ENCODE measurements at regions not wholly inside any gene's neighbourhood (a gene's known extent, or its start where the extent isn't known, plus 50 kb on each side); places are given as distances from the start of the nearest gene placed in this dataset.

- DNase-seq, result no peak
- no peak for ATAC-seq (ENCODE audit: low read depth in 2 of 2)
- Mint-ChIP-seq H3K9me3 (peaks cover 0 to 20% (median 10%) of the 10 kb centered on the region in 7 donors), H3K36me3 (peaks cover 0 to 8% of the 10 kb centered on the region in 2 donors), H3K27ac (no peak overlapping the region), H3K4me3 (peak overlapping the region in 1 of 8 donors; percentile 54), H3K27me3 (peaks cover 0 to 11% (median 4%) of the 10 kb centered on the region in 3 donors), H3K4me1 (no peaks in the 10 kb centered on the region)
Measured at GRCh38 chr10:29099001-29099400, 189.9 kb upstream of the LYZL1 start.

GRCh38 chr10:29099415-29099814, 189.5 kb upstream of the LYZL1 start:
- H3K4me1 Mint-ChIP-seq, result no peaks in the 10 kb centered on the region
- ATAC-seq (ENCODE audit: low read depth in 2 of 2), result no peak
- H3K27me3 Mint-ChIP-seq, result peaks cover 0 to 11% (median 4%) of the 10 kb centered on the region in 3 donors
- no peak for DNase-seq
- peaks cover 0 to 19% (median 10%) of the 10 kb centered on the region in 7 donors for H3K9me3 Mint-ChIP-seq
- H3K4me3 Mint-ChIP-seq, result no peak overlapping the region
- H3K36me3 Mint-ChIP-seq, result peaks cover 0 to 8% of the 10 kb centered on the region in 2 donors
- H3K27ac Mint-ChIP-seq, result no peak overlapping the region

- H3K4me1 Mint-ChIP-seq, result no peaks in the 10 kb centered on the region
- no peak for DNase-seq
- no peak overlapping the region for H3K27ac Mint-ChIP-seq
- no peak overlapping the region for H3K4me3 Mint-ChIP-seq
- peaks cover 0 to 11% (median 4%) of the 10 kb centered on the region in 3 donors for H3K27me3 Mint-ChIP-seq
- ATAC-seq (ENCODE audit: low read depth in 2 of 2), result no peak
- peaks cover 0 to 8% of the 10 kb centered on the region in 2 donors for H3K36me3 Mint-ChIP-seq
- H3K9me3 Mint-ChIP-seq, result peaks cover 0 to 19% (median 10%) of the 10 kb centered on the region in 7 donors
Measured at GRCh38 chr10:29100505-29100904, 188.4 kb upstream of the LYZL1 start.

- Mint-ChIP-seq H3K4me1 (no peaks in the 10 kb centered on the region), H3K27me3 (peaks cover 0 to 11% (median 4%) of the 10 kb centered on the region in 3 donors), H3K27ac (no peak overlapping the region), H3K4me3 (no peak overlapping the region), H3K36me3 (peaks cover 0 to 8% of the 10 kb centered on the region in 2 donors), H3K9me3 (peaks cover 0 to 17% (median 10%) of the 10 kb centered on the region in 7 donors)
- ATAC-seq (ENCODE audit: low read depth in 2 of 2) (no peak), DNase-seq (no peak)
Measured at GRCh38 chr10:29102233-29102632, 186.6 kb upstream of the LYZL1 start.

GRCh38 chr10:29102636-29103035, 186.2 kb upstream of the LYZL1 start:
- H3K9me3 Mint-ChIP-seq, result peaks cover 0 to 17% (median 10%) of the 10 kb centered on the region in 7 donors
- no peak overlapping the region for H3K27ac Mint-ChIP-seq
- no peaks in the 10 kb centered on the region for H3K4me1 Mint-ChIP-seq
- H3K4me3 Mint-ChIP-seq, result no peak overlapping the region
- DNase-seq (no peak), ATAC-seq (ENCODE audit: low read depth in 2 of 2) (no peak)
- peaks cover 0 to 11% (median 4%) of the 10 kb centered on the region in 3 donors for H3K27me3 Mint-ChIP-seq
- H3K36me3 Mint-ChIP-seq, result peaks cover 0 to 8% of the 10 kb centered on the region in 2 donors

- Mint-ChIP-seq H3K27me3 (peaks cover 0 to 11% (median 8%) of the 10 kb centered on the region in 3 donors), H3K4me1 (no peaks in the 10 kb centered on the region), H3K4me3 (no peak overlapping the region), H3K9me3 (peaks cover 0 to 15% (median 4%) of the 10 kb centered on the region in 7 donors), H3K36me3 (peaks cover 0 to 8% of the 10 kb centered on the region in 2 donors), H3K27ac (no peak overlapping the region)
- no peak for ATAC-seq (ENCODE audit: low read depth in 2 of 2)
- no peak for DNase-seq
Measured at GRCh38 chr10:29104661-29105399, 184.0 kb upstream of the LYZL1 start.

GRCh38 chr10:29105516-29106215, 183.2 kb upstream of the LYZL1 start:
- no peaks in the 10 kb centered on the region for H3K4me1 Mint-ChIP-seq
- no peak for ATAC-seq (ENCODE audit: low read depth in 2 of 2)
- H3K27ac Mint-ChIP-seq, result no peak overlapping the region
- no peak overlapping the region for H3K4me3 Mint-ChIP-seq
- DNase-seq, result no peak
- peaks cover 0 to 15% (median 4%) of the 10 kb centered on the region in 7 donors for H3K9me3 Mint-ChIP-seq
- H3K36me3 Mint-ChIP-seq, result peaks cover 0 to 8% of the 10 kb centered on the region in 2 donors
- H3K27me3 Mint-ChIP-seq, result peaks cover 0 to 11% (median 8%) of the 10 kb centered on the region in 3 donors

- H3K4me1 Mint-ChIP-seq, result no peaks in the 10 kb centered on the region
- no peak overlapping the region for H3K4me3 Mint-ChIP-seq
- peaks cover 0 to 11% (median 4%) of the 10 kb centered on the region in 3 donors for H3K27me3 Mint-ChIP-seq
- H3K27ac Mint-ChIP-seq, result no peak overlapping the region
- ATAC-seq (ENCODE audit: low read depth in 2 of 2) (no peak), DNase-seq (no peak)
- H3K9me3 Mint-ChIP-seq, result peaks cover 0 to 15% (median 4%) of the 10 kb centered on the region in 7 donors
- H3K36me3 Mint-ChIP-seq, result peaks cover 0 to 8% of the 10 kb centered on the region in 2 donors
Measured at GRCh38 chr10:29106287-29106686, 182.6 kb upstream of the LYZL1 start.

GRCh38 chr10:29107866-29108498, 180.9 kb upstream of the LYZL1 start:
- H3K27me3 Mint-ChIP-seq, result peaks cover 0 to 4% (median 0%) of the 10 kb centered on the region in 3 donors
- no peak for ATAC-seq (ENCODE audit: low read depth in 2 of 2)
- no peaks in the 10 kb centered on the region for H3K4me1 Mint-ChIP-seq
- peaks cover 0 to 13% (median 2%) of the 10 kb centered on the region in 7 donors for H3K9me3 Mint-ChIP-seq
- no peak overlapping the region for H3K4me3 Mint-ChIP-seq
- no peak for DNase-seq
- no peak overlapping the region for H3K27ac Mint-ChIP-seq
- no peaks in the 10 kb centered on the region for H3K36me3 Mint-ChIP-seq

GRCh38 chr10:29109707-29110571, 178.9 kb upstream of the LYZL1 start:
- Mint-ChIP-seq H3K4me1 (no peaks in the 10 kb centered on the region), H3K36me3 (no peaks in the 10 kb centered on the region), H3K27ac (no peak overlapping the region), H3K4me3 (no peak overlapping the region), H3K9me3 (peaks cover 0 to 13% (median 3%) of the 10 kb centered on the region in 7 donors), H3K27me3 (peaks cover 0 to 4% (median 0%) of the 10 kb centered on the region in 3 donors)
- no peak for DNase-seq
- no peak for ATAC-seq (ENCODE audit: low read depth in 2 of 2)

- H3K4me3 Mint-ChIP-seq, result no peak overlapping the region
Measured at GRCh38 chr10:29112827-29113615, 175.8 kb upstream of the LYZL1 start.

GRCh38 chr10:29113616-29113945, 175.3 kb upstream of the LYZL1 start:
- Mint-ChIP-seq H3K27ac (no peak overlapping the region), H3K9me3 (peaks cover 8 to 37% (median 15%) of the 10 kb centered on the region in 7 donors), H3K4me1 (no peaks in the 10 kb centered on the region), H3K36me3 (peaks cover 7 to 9% of the 10 kb centered on the region in 2 donors), H3K27me3 (no peaks in the 10 kb centered on the region), H3K4me3 (no peak overlapping the region)
- no peak for ATAC-seq (ENCODE audit: low read depth in 2 of 2)
- DNase-seq, result no peak

More at GRCh38 chr10:29112827-29113615, 175.8 kb upstream of the LYZL1 start:
- peaks cover 8 to 32% (median 10%) of the 10 kb centered on the region in 7 donors for H3K9me3 Mint-ChIP-seq
- peaks cover 0 to under 1% (median 0%) of the 10 kb centered on the region in 3 donors for H3K27me3 Mint-ChIP-seq
- no peaks in the 10 kb centered on the region for H3K4me1 Mint-ChIP-seq
- H3K36me3 Mint-ChIP-seq, result peaks cover 4 to 5% of the 10 kb centered on the region in 2 donors
- peak overlapping the region in 1 of 6 donors; percentile 16 for H3K27ac Mint-ChIP-seq
- DNase-seq (no peak), ATAC-seq (ENCODE audit: low read depth in 2 of 2) (no peak)

Data from naive B cell (primary cell).